Uterus (tissue), 2 donors: ENCODE measurements at regions not wholly inside any gene's neighbourhood (a gene's known extent, or its start where the extent isn't known, plus 50 kb on each side); places are given as distances from the start of the nearest gene placed in this dataset.

Experiments used
- CTCF ChIP-seq, 4 experiments: fragments of 200-600 bp in 2 of 4; fragments of 450-650 bp in 2 of 4; sonication (generic) in 2 of 4; IDR thresholded peaks; one replicate each; pipeline ENCODE4 v1.5.1; 2016 to 2019; ENCODE audit warnings: antibody characterized with exemption in 4 of 4, mild to moderate bottlenecking in 2 of 4, moderate library complexity in 1 of 4
- POLR2A ChIP-seq, 2 donors: fragments of 450-650 bp; IDR thresholded peaks; one replicate each; pipeline ENCODE4 v1.6.1; 2016; ENCODE audit warnings: antibody characterized with exemption in 2 of 2, mild to moderate bottlenecking in 1 of 2, moderate library complexity in 1 of 2

GRCh38 chr16:52963855-52964242 is 88.8 kb downstream of the CHD9NB start:
- TF ChIP-seq CTCF (IDR thresholded peaks at IDR 0.05): no peak
- TF ChIP-seq POLR2A (IDR thresholded peaks at IDR 0.05): no peak
